Vagina (tissue), 2 donors: ENCODE measurements at regions not wholly inside any gene's neighbourhood (a gene's known extent, or its start where the extent isn't known, plus 50 kb on each side); places are given as distances from the start of the nearest gene placed in this dataset.

ENCODE experiments used
- DNase-seq, 2 donors: peaks; one replicate each; pipeline ENCODE4 v3.0.0-alpha.2; 2017; ENCODE audit errors: extremely low spot score in 2 of 2
- H3K27ac ChIP-seq: fragments of 200-600 bp; sonication (generic); one replicate; pipeline ENCODE4 v1.5.1; 2019
- H3K27me3 ChIP-seq: fragments of 200-600 bp; sonication (generic); one replicate; pipeline ENCODE4 v1.5.1; 2019
- H3K36me3 ChIP-seq, 2 donors: fragments of 200-600 bp; sonication (generic); one replicate each; pipeline ENCODE4 v1.5.1; 2017 to 2019
- H3K4me1 ChIP-seq: fragments of 200-600 bp; sonication (generic); one replicate; pipeline ENCODE4 v1.5.1; 2019
- H3K4me3 ChIP-seq, 2 donors: fragments of 200-600 bp; sonication (generic); 1 replicate in 1 of 2; 2 replicates in 1 of 2; pipeline ENCODE4 v1.5.1; 2016 to 2019
- H3K9me3 ChIP-seq: fragments of 200-600 bp; sonication (generic); one replicate; pipeline ENCODE4 v1.5.1; 2019
- CTCF ChIP-seq, 3 experiments: fragments of 450-650 bp in 2 of 3; fragments of 200-600 bp in 1 of 3; sonication (generic) in 1 of 3; IDR thresholded peaks; one replicate each; pipeline ENCODE4 v1.5.1; 2017 to 2019; ENCODE audit warnings: antibody characterized with exemption in 3 of 3, mild to moderate bottlenecking in 2 of 3, moderate library complexity in 2 of 3
- POLR2A ChIP-seq, 2 donors: fragments of 450-650 bp; IDR thresholded peaks; one replicate each; pipeline ENCODE4 v1.6.1; 2017; ENCODE audit warnings: antibody characterized with exemption in 2 of 2, mild to moderate bottlenecking in 2 of 2, moderate library complexity in 2 of 2
- POLR2AphosphoS5 ChIP-seq, 2 donors: sonication (generic); formaldehyde crosslinking; IDR thresholded peaks; one replicate each; pipeline ENCODE4 v1.9.0; 2017; ENCODE audit warnings: antibody characterized with exemption in 2 of 2, mild to moderate bottlenecking in 2 of 2, low read depth in 1 of 2; ENCODE audit not compliant: insufficient read depth in 1 of 2
- intact Hi-C: fragments of 100-400 bp; cut with DNase I; formaldehyde crosslinking; loops from one replicate; pipeline ENCODE4 v1.15.1; 2023

DNA sequence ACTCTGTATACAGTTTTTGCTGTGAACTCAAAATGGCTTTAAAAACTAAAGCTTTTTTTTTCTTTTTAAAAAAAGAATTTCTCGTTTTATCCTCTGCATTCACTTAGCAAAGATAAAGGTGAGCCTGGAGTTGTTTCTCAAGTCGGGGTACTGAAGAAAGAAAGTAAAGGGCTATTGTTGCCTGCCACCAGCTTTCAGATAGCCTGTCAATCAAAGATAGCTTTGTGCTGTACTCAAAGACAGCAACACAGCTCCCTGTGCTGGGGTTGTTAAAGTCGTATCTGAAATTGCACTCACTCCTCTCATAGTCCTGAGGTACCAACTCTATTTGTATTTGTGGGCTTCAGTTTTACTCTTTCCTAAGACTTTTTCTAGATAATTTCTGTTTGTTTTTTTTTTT lies 710.1 kb upstream of the ID4 start:
- DNase-seq, result no peak
- no peaks in the 10 kb centered on the region for H3K9me3 ChIP-seq
- H3K4me3 ChIP-seq, result no peak overlapping the region
- H3K27ac ChIP-seq, result no peak overlapping the region
- no peaks in the 10 kb centered on the region for H3K27me3 ChIP-seq
- no peaks in the 10 kb centered on the region for H3K4me1 ChIP-seq
- intact Hi-C loops, result no loop called here
- H3K36me3 ChIP-seq, result no peaks in the 10 kb centered on the region
- TF ChIP-seq CTCF (IDR thresholded peaks at IDR 0.05) (no peak), POLR2AphosphoS5 (IDR thresholded peaks at IDR 0.05; ENCODE audit: insufficient read depth in 1 of 2, low read depth in 1 of 2) (no peak), POLR2A (IDR thresholded peaks at IDR 0.05) (no peak)

DNA sequence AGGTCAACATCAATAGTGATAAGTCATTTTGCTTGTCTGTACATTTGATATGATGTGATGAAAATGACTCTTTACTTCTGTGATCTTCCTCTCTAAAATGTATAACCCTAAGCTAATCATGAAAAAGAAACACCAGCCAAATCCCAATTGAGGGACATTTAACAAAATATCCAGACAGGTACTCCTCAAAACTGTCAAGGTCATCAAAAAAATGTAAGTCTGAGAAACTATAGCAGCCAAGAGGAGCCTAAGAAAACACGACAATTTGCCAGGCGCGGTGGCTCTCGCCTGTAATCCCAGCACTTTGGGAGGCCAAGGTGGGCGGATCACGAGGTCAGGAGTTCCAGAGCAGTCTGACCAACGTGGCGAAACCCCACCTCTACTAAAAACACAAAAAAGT lies 708.5 kb upstream of the ID4 start:
- TF ChIP-seq CTCF (IDR thresholded peaks at IDR 0.05), result no peak
- TF ChIP-seq POLR2A (IDR thresholded peaks at IDR 0.05), result no peak
- TF ChIP-seq POLR2AphosphoS5 (IDR thresholded peaks at IDR 0.05; ENCODE audit: insufficient read depth in 1 of 2, low read depth in 1 of 2), result no peak
- intact Hi-C loops, result no loop called here
- DNase-seq, result no peak

DNA sequence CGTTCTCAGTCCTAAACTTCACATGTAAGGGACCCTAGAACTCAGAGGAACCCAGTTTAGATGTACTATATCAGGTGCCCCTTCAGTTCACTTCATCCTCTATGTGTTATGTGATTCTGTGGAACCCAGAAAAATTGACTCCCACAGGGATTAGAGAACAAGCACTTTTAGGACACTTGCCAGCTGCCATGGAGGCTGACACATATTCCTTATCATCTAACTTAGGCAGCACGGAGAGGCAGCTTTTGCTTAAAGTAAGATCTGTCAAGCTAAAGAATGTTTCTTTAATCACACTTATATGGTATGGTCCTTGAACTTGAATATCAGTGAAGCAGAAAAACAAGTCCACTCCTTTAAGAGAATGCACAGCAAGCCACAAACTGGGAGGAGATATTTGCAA lies 701.5 kb upstream of the ID4 start:
- H3K36me3 ChIP-seq, result no peaks in the 10 kb centered on the region
- no peak overlapping the region for H3K27ac ChIP-seq
- no peaks in the 10 kb centered on the region for H3K4me1 ChIP-seq
- intact Hi-C loops, result no loop called here
- H3K27me3 ChIP-seq, result no peaks in the 10 kb centered on the region
- H3K4me3 ChIP-seq, result no peak overlapping the region
- H3K9me3 ChIP-seq, result no peaks in the 10 kb centered on the region
- DNase-seq, result no peak
- no peak for TF ChIP-seq CTCF (IDR thresholded peaks at IDR 0.05)
- TF ChIP-seq POLR2AphosphoS5 (IDR thresholded peaks at IDR 0.05; ENCODE audit: insufficient read depth in 1 of 2, low read depth in 1 of 2), result no peak
- no peak for TF ChIP-seq POLR2A (IDR thresholded peaks at IDR 0.05)

More for the DNA sequence above, 708.5 kb upstream of the ID4 start:
- H3K36me3 ChIP-seq, result no peaks in the 10 kb centered on the region
- H3K4me1 ChIP-seq, result no peaks in the 10 kb centered on the region
- no peaks in the 10 kb centered on the region for H3K9me3 ChIP-seq
- no peak overlapping the region for H3K27ac ChIP-seq
- no peaks in the 10 kb centered on the region for H3K27me3 ChIP-seq
- no peak overlapping the region for H3K4me3 ChIP-seq

DNA sequence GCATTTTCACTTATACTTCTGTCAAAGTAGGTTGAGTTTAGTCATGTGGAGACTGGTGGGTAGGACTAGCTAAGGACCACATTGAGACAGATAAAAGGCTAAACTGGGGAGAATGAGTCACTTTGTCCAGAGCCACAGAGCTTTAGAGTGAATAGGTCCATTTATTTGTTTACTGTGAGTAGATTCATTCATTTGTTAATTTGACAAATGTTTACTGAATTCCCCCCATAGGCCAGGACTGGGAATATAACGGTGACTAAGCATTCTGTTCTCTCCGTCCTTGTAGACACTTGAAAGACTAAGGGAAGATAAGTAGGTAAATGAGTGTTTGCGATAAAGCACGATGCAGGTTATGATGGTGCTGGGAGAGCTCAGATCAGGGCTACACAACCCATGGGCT lies 699.7 kb upstream of the ID4 start:
- Histone ChIP-seq H3K36me3 (no peaks in the 10 kb centered on the region), H3K9me3 (no peaks in the 10 kb centered on the region), H3K4me1 (no peaks in the 10 kb centered on the region), H3K27me3 (no peaks in the 10 kb centered on the region), H3K27ac (no peak overlapping the region), H3K4me3 (no peak overlapping the region)
- no peak for DNase-seq
- TF ChIP-seq CTCF (IDR thresholded peaks at IDR 0.05), result no peak
- intact Hi-C loops, result no loop called here

- DNase-seq, result no peak
- no peak overlapping the region for H3K4me3 ChIP-seq
- H3K27me3 ChIP-seq, result no peaks in the 10 kb centered on the region
- H3K36me3 ChIP-seq, result no peaks in the 10 kb centered on the region
- no peak overlapping the region for H3K27ac ChIP-seq
- H3K9me3 ChIP-seq, result no peaks in the 10 kb centered on the region
- no peak for TF ChIP-seq CTCF (IDR thresholded peaks at IDR 0.05)
- no peak for TF ChIP-seq POLR2A (IDR thresholded peaks at IDR 0.05)
- TF ChIP-seq POLR2AphosphoS5 (IDR thresholded peaks at IDR 0.05; ENCODE audit: insufficient read depth in 1 of 2, low read depth in 1 of 2), result no peak
- no peaks in the 10 kb centered on the region for H3K4me1 ChIP-seq
- intact Hi-C loops, result no loop called here
These were observed 694.9 kb upstream of the ID4 start for GRCh38 chr6:19142275-19142674.
